ENCODE measurements at regions not wholly inside any gene's neighbourhood (a gene's known extent, or its start where the extent isn't known, plus 50 kb on each side); places are given as distances from the start of the nearest gene placed in this dataset.
"Not testable (repeated sequence)": the region's sequence is repeated elsewhere in the genome, so short reads cannot be mapped to it uniquely, and the experiment has no call there.

DNA sequence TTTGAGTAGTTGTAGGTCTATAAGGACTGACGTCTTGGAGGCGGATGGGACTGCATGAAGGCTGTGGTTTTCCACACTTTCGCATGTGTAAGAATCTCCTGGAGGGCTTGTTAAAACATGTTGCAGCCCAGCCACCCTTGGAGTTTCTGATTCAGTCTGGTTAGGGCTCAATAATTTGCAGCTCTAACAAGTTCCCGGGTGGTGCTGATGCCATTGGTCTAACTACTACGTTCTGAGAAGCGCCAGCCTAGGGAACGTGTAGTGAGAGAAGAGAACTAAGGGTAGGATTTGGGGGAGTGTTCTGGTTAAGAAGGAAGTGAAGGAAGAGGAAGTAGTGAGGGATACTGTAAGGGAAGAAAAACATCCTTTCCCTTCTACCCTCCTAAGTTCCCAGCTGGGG, 138.9 kb downstream of the LARP7 start:
- no peak for DNase-seq

DNA sequence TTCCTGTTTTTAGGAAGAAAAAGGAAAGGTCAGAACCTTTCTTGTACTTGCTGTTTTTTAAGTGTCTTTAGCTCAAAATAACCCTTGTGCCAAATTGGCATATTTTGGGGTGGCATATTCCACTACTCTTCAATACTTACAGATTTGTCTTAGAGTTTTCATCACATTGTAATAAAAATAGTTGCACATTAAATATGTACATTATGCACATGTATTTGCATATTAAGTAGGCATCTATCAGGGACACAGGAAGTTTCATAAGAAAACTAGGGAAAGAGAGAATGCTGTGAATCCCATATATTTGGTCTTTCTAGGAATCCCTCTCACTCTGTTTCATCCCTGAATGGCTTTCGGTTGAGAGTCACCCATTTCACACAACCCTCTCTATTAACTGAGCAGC, 139.6 kb downstream of the LARP7 start:
- DNase-seq: no peak

- no peak for DNase-seq
Observed at GRCh38 chr4:112778520-112778919, 141.6 kb downstream of the LARP7 start.

GRCh38 chr4:112793033-112793432, 156.1 kb downstream of the LARP7 start:
- no peak for DNase-seq

DNA sequence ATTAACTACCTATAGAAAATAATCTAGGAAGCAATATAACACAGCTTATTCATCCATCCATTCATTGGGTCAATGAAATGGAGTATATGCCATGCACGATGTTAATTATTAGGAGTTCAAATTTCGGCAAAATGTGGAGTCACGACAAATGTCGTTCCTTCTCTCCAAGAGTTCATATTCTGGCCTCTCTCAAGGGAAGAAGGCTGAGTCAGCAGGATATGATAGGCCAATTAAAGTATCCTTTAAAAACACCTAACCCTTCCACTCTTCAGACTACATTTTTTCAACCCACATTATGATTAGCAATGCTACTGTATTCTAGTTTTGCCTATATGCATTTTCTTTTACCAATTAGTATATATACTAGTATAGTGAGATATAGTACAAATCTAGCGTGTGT, 163.1 kb downstream of the LARP7 start:
- no peak for DNase-seq

GRCh38 chr4:112801341-112801740, 164.4 kb downstream of the LARP7 start:
- no peak for DNase-seq

- DNase-seq: no peak
Observed at GRCh38 chr4:112802780-112803179, 165.8 kb downstream of the LARP7 start.

DNA sequence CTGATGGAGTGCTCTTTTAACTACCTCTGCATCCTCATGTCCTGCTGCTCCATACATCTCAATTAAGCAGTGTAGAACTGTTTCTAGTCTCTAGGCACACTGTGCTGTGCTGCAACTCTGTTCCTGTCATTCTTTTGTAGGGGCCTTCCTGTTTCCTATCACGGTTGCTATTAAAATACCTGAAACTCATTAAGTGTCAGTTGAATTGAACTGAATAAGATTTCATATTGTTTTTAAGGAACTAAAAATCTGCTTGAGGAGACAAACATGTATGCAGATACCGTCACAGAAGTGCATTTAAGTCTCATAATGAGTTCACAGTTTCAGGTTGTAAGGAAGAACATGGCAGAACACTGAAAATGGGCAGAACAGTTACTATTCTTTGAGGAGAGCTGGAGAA, 170.1 kb downstream of the LARP7 start:
- no peak for DNase-seq

GRCh38 chr4:112808001-112808400, 171.1 kb downstream of the LARP7 start:
- DNase-seq: no peak

GRCh38 chr4:112813790-112814189, 176.8 kb downstream of the LARP7 start:
- DNase-seq: no peak

GRCh38 chr4:112817933-112818593, 181.1 kb downstream of the LARP7 start:
- peak; percentile 29 to 96 (median 83) for DNase-seq

GRCh38 chr4:112818594-112818965, 181.6 kb downstream of the LARP7 start:
- peak in 43 of 56 donors; percentile 2 to 77 (median 41) for DNase-seq

GRCh38 chr4:112819729-112820128, 182.8 kb downstream of the LARP7 start:
- no peak for DNase-seq

DNA sequence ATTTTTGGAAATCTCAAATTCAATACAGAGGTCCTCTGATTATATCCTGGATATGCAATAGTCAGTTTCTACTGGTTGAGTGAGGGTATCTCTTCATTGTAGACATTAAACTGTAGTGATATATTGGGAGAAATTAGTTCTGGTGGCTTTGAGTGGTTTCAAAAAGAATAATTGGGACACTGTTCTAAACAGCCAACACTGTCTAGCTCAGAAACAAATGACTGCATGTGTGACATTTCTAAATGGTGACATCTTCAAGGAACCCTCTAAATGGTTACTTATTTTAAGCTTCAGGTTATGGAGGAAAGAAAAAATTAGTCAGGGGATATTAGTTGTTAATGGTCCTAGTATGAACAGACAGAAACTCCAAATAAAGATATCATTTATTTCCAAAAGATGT, 186.2 kb downstream of the LARP7 start:
- DNase-seq: no peak

DNA sequence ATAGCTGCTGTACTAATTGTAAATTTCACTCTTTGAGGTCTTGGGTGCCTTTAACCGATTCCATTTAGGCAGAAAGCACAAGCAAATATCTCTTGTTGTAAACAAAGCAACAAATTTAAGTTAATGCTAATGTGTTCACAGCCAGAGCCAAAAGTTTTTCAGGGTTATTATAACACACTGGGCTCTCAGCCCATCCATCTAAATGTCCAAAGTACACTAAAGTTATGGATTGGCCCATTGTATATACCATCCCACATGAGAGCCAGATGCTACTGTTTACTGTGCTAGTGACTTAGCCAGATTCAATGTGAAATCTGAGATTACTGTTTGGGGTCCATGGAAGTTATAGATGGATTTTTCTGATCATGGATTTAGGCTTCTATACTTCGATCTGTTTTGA, 186.7 kb downstream of the LARP7 start:
- DNase-seq: no peak

- no peak for DNase-seq
Observed at GRCh38 chr4:112830753-112831386, 193.9 kb downstream of the LARP7 start.

DNA sequence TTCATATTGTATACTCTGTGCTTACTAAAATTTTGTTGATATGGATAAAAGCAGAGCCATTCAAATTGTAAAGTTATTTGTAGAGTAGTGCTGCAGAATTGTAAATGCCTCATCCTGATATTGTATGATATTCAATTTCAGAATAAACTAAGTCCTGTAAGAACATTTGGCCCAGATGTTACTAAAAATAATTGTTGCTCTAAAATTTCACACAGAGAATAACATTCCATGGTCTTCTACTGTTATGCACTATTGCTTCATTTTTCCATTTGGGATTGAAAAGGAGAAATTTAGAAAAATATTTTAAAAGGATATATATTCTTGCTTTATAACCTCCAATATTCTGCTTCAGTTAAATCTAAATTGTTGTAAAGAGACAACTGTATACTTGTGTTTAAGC, 195.6 kb downstream of the LARP7 start:
- no peak for DNase-seq

DNA sequence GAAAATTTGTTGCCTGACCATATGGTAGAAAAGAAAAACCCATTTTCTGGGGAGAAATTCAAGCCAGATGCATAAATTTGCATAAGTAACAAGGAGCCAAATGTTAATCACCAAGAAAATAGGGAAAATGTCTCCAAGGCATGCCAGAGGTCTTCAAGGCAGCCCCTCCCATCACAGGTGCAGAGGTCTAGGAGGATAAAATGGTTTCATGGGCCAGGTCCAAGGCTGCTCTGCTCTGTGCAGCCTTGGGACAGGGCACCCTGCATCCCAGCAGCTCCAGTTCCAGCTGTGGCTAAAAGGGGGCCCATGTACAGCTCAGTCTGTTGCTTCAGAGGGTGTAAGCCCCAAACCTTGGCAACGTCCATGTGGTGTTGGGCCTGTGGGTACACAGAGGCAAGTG, 200.0 kb downstream of the LARP7 start:
- no peak for DNase-seq

DNA sequence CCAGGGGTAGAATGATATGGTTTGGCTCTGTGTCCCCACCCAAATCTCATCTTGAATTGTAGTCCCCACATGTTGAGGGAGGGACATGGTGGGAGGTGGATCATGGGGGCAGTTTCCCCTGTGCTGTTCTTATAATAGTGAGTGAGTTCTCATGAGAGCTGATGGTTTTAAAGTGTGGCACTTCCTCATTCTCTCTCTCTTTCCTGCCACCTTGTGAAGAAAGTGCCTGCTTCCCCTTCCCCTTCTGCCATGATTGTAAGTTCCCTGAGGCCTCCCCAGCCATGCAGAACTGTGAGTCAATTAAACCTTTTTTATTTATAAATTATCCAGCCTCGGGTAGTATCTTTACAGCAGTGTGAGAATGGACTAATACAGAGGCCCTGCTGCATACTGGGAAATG, 201.1 kb downstream of the LARP7 start:
- not testable (repeated sequence) for DNase-seq

GRCh38 chr4:112840061-112840460, 203.1 kb downstream of the LARP7 start:
- no peak for DNase-seq

DNA sequence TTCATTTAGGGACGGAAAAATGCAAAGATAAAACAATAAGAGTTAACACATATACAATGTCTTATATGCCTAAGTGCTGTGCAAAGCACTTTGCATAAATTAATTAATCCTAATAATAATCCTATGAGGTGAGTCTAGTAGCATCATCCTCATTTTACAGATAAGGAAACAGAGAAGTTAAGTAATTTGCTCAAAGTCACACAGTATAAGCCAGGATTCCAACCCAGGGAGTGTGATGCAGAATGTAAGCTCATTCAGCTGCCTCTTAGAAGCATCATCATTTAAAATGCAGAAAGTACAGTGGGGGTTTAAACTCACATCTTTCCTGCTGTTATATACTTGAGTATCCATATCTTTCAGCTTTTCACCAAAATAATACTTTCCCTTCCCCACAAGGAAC, 203.7 kb downstream of the LARP7 start:
- DNase-seq: no peak

DNA sequence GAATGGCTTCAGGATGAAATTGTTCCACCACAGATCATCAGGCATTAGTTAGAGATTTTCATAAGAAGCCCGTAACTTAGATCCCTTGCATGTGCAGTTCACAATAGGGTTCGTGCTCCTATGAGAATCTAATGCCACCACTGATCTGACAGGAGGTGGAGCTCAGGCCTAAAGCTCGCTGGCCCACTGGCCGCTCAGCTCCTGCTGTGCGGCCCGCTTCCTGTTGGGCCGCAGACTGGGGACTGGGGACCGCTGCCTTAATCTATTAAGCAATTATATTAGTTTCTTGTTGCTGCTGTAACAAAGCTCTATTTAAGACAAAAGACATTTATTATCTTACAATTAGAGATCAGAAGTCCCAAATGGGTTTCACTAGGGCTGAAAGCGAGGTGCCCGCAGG, 205.6 kb downstream of the LARP7 start:
- no peak for DNase-seq

DNA sequence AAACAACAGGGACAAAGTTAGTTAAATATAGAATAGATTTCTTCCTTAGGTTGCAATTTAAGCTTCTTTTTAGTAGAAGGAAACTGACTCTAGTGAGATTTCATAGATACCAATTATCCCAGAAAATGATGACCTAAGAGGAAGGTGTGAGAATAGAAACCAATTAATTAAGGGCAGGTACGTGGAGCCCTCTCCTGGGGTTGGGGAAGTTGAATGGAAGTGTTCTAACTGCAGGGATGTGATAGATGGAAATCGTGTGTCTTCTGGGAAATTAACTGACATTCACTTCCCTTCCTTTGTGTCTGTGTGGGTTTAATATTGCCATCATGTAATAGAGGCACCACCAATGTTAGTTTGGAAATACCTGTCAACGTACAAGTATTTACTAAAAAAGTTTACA, 204.1 kb upstream of the ANK2 start:
- no peak for DNase-seq

DNA sequence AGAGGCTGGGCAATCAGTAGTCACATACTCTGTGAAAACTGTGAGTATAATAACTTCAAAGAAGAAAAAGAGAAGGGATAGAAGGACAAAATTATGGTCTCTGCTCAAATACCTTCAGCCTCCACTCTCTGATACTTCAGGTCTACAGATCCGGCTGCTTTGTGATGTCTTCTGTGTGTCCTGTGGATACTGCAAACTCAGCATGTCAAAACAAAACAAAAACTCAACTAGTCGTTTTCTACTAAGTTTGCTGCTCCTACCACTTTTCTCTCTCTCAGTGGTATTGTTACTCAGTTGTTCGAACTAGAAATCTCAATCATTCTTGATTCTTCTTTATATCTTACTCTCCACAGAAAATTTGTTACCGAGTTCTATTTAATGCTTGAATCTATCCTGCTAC, 202.4 kb upstream of the ANK2 start:
- no peak for DNase-seq
